ENCODE measurements at regions not wholly inside any gene's neighbourhood (a gene's known extent, or its start where the extent isn't known, plus 50 kb on each side); places are given as distances from the start of the nearest gene placed in this dataset.

GRCh38 chr13:50384724-50385123 lies 369.5 kb downstream of the KCNRG start:
- H3K4me3 ChIP-seq (ENCODE audit: insufficient read depth, low read length) = no peak overlapping the region
- peaks cover 12% of the 10 kb centered on the region for H3K4me1 ChIP-seq (ENCODE audit: insufficient read depth, low read length)
- H3K4me2 ChIP-seq (ENCODE audit: insufficient read depth, low read length) = no peak overlapping the region
- no peak for TF ChIP-seq CTCF (IDR thresholded peaks at IDR 0.05; ENCODE audit: extremely low read depth, low read depth, low read length)
- H4K20me1 ChIP-seq (ENCODE audit: insufficient read depth, low read length) = no peaks in the 10 kb centered on the region
- H3K79me2 ChIP-seq (ENCODE audit: insufficient read depth, low read length) = no peaks in the 10 kb centered on the region
- H3K9me3 ChIP-seq (ENCODE audit: low read depth, low read length) = no peaks in the 10 kb centered on the region
- no peak overlapping the region for H2AFZ ChIP-seq (ENCODE audit: low read length)
- no peaks in the 10 kb centered on the region for H3K27me3 ChIP-seq (ENCODE audit: insufficient read depth, low read length)
- H3K36me3 ChIP-seq (ENCODE audit: insufficient read depth, low read length) = no peaks in the 10 kb centered on the region
- DNase-seq (ENCODE audit: insufficient read length, low spot score, missing footprints) = no peak
- H3K27ac ChIP-seq (ENCODE audit: low read depth, low read length) = no peak overlapping the region

- Histone ChIP-seq H3K9me3 (ENCODE audit: low read depth, low read length) (no peaks in the 10 kb centered on the region), H3K79me2 (ENCODE audit: insufficient read depth, low read length) (no peaks in the 10 kb centered on the region), H4K20me1 (ENCODE audit: insufficient read depth, low read length) (no peaks in the 10 kb centered on the region), H3K27ac (ENCODE audit: low read depth, low read length) (peak overlapping the region; percentile 32), H3K4me3 (ENCODE audit: insufficient read depth, low read length) (peak overlapping the region; percentile 17), H3K4me1 (ENCODE audit: insufficient read depth, low read length) (peaks cover 12% of the 10 kb centered on the region), H3K36me3 (ENCODE audit: insufficient read depth, low read length) (no peaks in the 10 kb centered on the region), H3K4me2 (ENCODE audit: insufficient read depth, low read length) (peak overlapping the region; percentile 53), H3K27me3 (ENCODE audit: insufficient read depth, low read length) (no peaks in the 10 kb centered on the region), H2AFZ (ENCODE audit: low read length) (peak overlapping the region; percentile 81)
- DNase-seq (ENCODE audit: insufficient read length, low spot score, missing footprints) = peak; percentile 82
- TF ChIP-seq CTCF (IDR thresholded peaks at IDR 0.05; ENCODE audit: extremely low read depth, low read depth, low read length) = no peak
These were observed 371.4 kb downstream of the KCNRG start for GRCh38 chr13:50386541-50387050.

- no peaks in the 10 kb centered on the region for H3K36me3 ChIP-seq (ENCODE audit: insufficient read depth, low read length)
- peak overlapping the region; percentile 53 for H3K4me2 ChIP-seq (ENCODE audit: insufficient read depth, low read length)
- peak; percentile 26 for TF ChIP-seq CTCF (IDR thresholded peaks at IDR 0.05; ENCODE audit: extremely low read depth, low read depth, low read length)
- H3K4me1 ChIP-seq (ENCODE audit: insufficient read depth, low read length) = peaks cover 12% of the 10 kb centered on the region
- H2AFZ ChIP-seq (ENCODE audit: low read length) = peak overlapping the region; percentile 81
- peak; percentile 78 for DNase-seq (ENCODE audit: insufficient read length, low spot score, missing footprints)
- no peaks in the 10 kb centered on the region for H3K79me2 ChIP-seq (ENCODE audit: insufficient read depth, low read length)
- peak overlapping the region; percentile 32 for H3K27ac ChIP-seq (ENCODE audit: low read depth, low read length)
- no peaks in the 10 kb centered on the region for H3K27me3 ChIP-seq (ENCODE audit: insufficient read depth, low read length)
- H4K20me1 ChIP-seq (ENCODE audit: insufficient read depth, low read length) = no peaks in the 10 kb centered on the region
- H3K9me3 ChIP-seq (ENCODE audit: low read depth, low read length) = no peaks in the 10 kb centered on the region
- peak overlapping the region; percentile 17 for H3K4me3 ChIP-seq (ENCODE audit: insufficient read depth, low read length)
These were observed 371.9 kb downstream of the KCNRG start for GRCh38 chr13:50387051-50387581.

GRCh38 chr13:50388481-50388880 lies 373.2 kb downstream of the KCNRG start:
- Histone ChIP-seq H3K4me1 (ENCODE audit: insufficient read depth, low read length) (peaks cover 12% of the 10 kb centered on the region), H3K4me3 (ENCODE audit: insufficient read depth, low read length) (no peak overlapping the region), H3K79me2 (ENCODE audit: insufficient read depth, low read length) (no peaks in the 10 kb centered on the region), H3K9me3 (ENCODE audit: low read depth, low read length) (no peaks in the 10 kb centered on the region), H2AFZ (ENCODE audit: low read length) (no peak overlapping the region), H3K36me3 (ENCODE audit: insufficient read depth, low read length) (no peaks in the 10 kb centered on the region), H4K20me1 (ENCODE audit: insufficient read depth, low read length) (no peaks in the 10 kb centered on the region), H3K27me3 (ENCODE audit: insufficient read depth, low read length) (no peaks in the 10 kb centered on the region), H3K27ac (ENCODE audit: low read depth, low read length) (no peak overlapping the region), H3K4me2 (ENCODE audit: insufficient read depth, low read length) (no peak overlapping the region)
- no peak for TF ChIP-seq CTCF (IDR thresholded peaks at IDR 0.05; ENCODE audit: extremely low read depth, low read depth, low read length)
- DNase-seq (ENCODE audit: insufficient read length, low spot score, missing footprints) = no peak

Data from osteoblast (primary cell).